ENCODE measurements at regions not wholly inside any gene's neighbourhood (a gene's known extent, or its start where the extent isn't known, plus 50 kb on each side); places are given as distances from the start of the nearest gene placed in this dataset.

GRCh38 chr5:161233553-161233952 lies 313.0 kb downstream of the GABRB2 start:
- no peak for TF ChIP-seq CTCF (IDR thresholded peaks at IDR 0.05)
- TF ChIP-seq POLR2A (IDR thresholded peaks at IDR 0.05): no peak
